ENCODE measurements at regions not wholly inside any gene's neighbourhood (a gene's known extent, or its start where the extent isn't known, plus 50 kb on each side); places are given as distances from the start of the nearest gene placed in this dataset.

GRCh38 chr12:58978717-58979116 lies 58.4 kb upstream of the LRIG3 start:
- TF ChIP-seq CTCF (conservative IDR thresholded peaks at IDR 0.05; ENCODE audit: low read length) (no peak), EZH2phosphoT487 (IDR thresholded peaks at IDR 0.05; ENCODE audit: borderline replicate concordance) (no peak)
